GM12892 (cell line): ENCODE measurements at regions not wholly inside any gene's neighbourhood (a gene's known extent, or its start where the extent isn't known, plus 50 kb on each side); places are given as distances from the start of the nearest gene placed in this dataset.
A peak's percentile ranks its signal among the peaks of the same experiment; 100 is the strongest.

Experiments used
- DNase-seq: peaks from one replicate; pipeline ENCODE4 v3.0.0; 2011; ENCODE audit not compliant: insufficient read length
- FAIRE-seq: peaks from 2 replicates; lab custom pipeline; 2011; peaks lifted over from hg19 to GRCh38; lab: Jason Lieb, UNC
- POLR2A ChIP-seq: IDR thresholded peaks from 2 replicates; pipeline ENCODE4 v1.6.1; 2011; ENCODE audit warnings: low read depth, low read length, control low read depth
- POLR2AphosphoS5 ChIP-seq: IDR thresholded peaks from 2 replicates; pipeline ENCODE4 v1.6.1; 2011; ENCODE audit warnings: low read depth, low read length, control low read depth
- TAF1 ChIP-seq: IDR thresholded peaks from 2 replicates; pipeline ENCODE4 v1.6.1; 2011; ENCODE audit warnings: low read depth, mild to moderate bottlenecking, control low read depth, low read length, borderline replicate concordance

DNA sequence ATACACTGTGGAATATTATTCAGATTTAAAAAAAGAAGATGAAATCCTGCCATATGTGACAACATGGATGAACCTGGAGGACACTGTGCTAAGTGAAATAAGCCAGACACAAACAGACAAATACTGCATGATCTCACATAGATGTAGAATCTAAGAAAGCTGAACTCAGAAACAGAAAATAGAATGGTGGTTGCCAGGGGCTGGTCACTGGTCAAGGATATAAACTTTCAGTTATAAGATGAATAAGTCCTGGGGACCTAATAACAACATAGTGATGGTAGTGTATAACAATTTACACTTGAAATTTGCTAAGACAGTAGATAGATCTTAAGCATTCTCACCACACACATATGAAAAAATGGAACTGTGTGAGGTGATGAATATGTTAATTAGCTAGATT lies 161.3 kb upstream of the TMCC3 start:
- TF ChIP-seq POLR2AphosphoS5 (no peak), POLR2A (no peak), TAF1 (no peak)
- FAIRE-seq (no peak), DNase-seq (no peak)

DNA sequence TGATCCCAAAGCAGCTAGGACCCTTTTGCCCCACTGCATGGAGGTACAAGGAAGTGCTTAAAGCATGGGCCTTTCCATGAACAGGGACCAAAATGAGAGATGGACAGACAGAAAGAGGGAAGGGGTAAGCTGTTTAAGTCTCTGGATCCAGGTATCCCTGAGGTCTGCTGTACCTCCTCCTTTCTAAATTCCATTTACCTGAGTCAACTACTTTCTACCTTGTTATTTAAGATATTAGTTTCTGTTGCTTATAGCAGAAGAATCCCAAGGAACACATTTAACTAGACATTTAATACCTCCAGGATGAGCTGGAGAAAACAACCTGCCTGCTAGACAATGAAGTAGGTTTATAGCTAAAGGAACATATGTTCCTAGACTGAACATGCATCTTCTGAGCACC lies 157.6 kb upstream of the TMCC3 start:
- TF ChIP-seq POLR2AphosphoS5 (no peak), POLR2A (no peak), TAF1 (no peak)
- DNase-seq (no peak), FAIRE-seq (no peak)

DNA sequence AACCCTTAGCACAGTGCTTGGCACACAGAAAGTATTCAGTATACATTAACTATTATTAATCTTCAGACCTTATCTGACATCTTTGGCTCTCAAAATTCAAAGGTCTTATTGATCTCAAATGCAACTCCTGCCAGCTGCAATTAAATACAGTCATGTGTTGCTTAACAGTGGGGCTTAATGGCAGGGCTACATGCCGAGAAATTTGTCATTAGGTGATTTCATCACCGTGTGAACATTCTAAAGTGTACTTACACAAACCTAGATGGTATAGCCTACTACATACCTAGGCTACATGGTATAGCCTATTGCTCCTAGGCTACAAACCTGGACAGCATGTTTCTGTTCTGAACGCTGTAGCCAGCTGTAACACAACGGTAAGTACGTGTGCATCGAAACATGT lies 156.3 kb upstream of the TMCC3 start:
- no peak for DNase-seq
- FAIRE-seq: peak; percentile 21
- TF ChIP-seq TAF1 (no peak), POLR2AphosphoS5 (no peak), POLR2A (no peak)

DNA sequence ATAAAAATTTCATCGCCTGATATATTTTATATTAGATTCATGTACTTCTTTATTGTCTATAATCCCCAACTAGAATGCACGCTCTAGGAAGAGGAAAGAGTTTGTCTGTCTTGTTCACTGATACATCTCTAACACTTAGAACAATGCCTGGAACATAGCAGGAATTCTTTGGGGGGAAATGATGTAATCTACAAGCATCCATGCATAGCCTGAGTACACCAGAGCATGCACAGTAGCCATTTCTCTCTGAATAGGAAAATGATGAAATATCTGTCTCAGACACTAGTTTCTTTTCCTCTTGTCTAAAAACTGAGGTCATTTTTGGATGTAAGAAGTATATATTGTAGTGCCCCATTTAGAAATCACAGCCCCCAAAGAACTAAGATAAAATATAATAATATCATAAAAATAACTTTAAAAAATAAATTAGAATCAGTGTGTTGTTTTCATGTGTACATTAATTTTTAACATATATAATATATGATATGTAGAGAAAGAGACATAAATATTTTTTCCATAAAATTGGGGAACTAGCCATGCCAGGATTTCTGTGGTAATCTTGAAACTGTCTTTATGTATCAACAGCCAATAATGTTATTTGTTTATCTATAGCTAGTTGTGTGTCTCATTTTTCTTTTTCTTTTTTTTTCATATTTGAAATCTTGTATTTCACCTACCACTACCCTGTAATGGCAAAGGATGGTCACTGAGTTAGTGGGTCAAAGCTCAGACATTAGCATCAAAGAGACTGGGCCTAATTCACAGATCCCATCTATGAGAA lies 155.6 kb upstream of the TMCC3 start:
- DNase-seq (no peak), FAIRE-seq (no peak)
- TF ChIP-seq POLR2A: no peak
- no peak for TF ChIP-seq POLR2AphosphoS5
- no peak for TF ChIP-seq TAF1

DNA sequence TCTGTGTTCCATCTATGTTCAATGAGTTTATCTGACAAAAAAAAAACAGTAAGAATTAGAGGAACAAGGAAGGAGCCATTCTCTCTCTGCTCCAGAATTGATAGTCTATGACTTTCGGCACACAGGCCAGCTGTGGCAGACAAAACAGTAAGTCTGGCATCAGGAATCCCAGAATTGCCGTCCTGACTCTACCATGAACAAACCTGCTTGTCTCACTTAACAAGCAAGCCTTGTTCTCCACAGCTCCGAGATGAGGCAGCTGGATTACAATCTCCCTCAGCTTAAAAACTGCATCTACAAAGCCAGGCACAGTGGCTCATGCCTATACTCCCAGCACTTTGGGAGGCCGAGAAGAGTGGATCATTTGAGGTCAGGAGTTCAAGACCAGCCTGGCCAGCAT lies 153.6 kb upstream of the TMCC3 start:
- no peak for FAIRE-seq
- DNase-seq: no peak
- TF ChIP-seq TAF1: no peak

DNA sequence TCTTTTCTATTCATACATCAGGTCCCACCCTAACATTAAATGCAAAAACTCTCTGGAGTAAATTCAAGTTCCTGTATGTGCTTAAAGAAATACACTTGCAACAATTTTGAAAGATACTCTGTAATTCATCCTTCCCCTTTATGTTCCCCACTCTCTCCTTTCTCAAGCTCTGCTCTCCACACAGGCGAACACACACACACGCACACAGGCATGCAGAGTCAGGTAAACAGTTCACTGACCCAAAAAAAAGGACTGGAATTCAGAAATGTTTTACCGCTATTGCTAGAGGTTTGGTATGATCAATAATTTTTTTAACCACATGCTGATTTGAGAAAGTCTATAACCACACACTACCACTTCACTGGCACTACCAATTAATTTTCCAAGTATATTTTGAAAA lies 152.4 kb upstream of the TMCC3 start:
- DNase-seq (no peak), FAIRE-seq (no peak)
- TF ChIP-seq TAF1 (no peak), POLR2A (no peak), POLR2AphosphoS5 (no peak)

DNA sequence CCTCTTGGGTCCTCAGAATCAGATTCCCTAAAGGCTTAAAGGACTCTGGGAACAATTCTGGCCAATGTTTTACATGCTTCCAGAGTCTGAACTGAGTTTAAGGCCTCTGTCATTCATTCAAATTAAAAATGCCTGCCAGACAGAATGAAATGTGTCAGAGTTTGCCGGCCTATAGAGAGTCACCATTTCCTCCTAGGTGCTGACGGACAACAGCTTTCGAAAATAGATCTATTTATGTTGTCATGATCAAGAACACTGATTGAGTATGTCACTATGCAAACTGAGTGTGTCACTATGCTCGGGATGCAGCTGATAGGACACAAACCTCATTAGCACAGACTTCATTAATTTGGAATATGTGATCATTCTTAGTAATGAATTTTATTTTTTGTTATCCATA lies 151.4 kb upstream of the TMCC3 start:
- DNase-seq (no peak), FAIRE-seq (no peak)
- no peak for TF ChIP-seq POLR2AphosphoS5
- no peak for TF ChIP-seq POLR2A
- no peak for TF ChIP-seq TAF1

DNA sequence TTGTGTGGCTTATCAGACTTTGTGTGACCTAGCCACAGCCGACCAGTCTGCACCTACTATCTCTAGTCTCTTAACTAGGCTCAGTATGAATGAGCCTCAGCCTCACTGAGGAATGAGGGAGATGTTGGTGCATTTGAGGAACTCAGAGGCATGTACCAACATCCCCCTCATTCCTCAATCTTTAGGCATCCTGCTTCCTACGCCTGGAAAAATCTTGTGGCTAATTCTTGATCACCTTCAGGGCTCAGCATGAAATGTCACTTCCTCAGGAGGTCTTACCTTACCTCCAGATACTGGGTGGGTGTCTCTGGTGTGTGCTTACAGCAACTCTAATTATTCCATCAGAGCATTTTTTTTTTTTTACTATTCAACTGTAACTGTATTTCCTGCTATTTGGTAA lies 148.8 kb upstream of the TMCC3 start:
- TF ChIP-seq POLR2A: no peak
- no peak for TF ChIP-seq POLR2AphosphoS5
- FAIRE-seq: no peak
- no peak for DNase-seq

DNA sequence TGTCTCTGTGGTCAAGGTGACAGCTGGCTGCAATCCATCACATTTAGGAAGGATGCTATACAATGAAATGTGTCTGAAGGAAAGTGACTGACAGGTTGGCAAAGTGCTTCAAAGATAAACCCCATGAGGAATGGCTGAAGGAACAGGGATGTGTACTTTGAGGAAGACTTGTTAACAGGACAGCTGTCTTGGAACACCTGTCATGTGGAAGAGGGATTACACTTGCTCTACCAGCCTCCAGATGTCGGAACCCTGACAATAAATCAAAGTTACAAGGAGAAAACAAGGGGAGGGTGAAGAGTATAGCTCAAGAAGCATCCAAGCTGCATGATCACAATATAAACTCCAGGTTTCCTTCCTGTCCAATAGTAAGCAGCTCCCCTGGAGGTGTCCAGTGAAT lies 147.8 kb upstream of the TMCC3 start:
- DNase-seq: no peak
- FAIRE-seq: peak; percentile 14
- TF ChIP-seq POLR2A (no peak), POLR2AphosphoS5 (no peak)

DNA sequence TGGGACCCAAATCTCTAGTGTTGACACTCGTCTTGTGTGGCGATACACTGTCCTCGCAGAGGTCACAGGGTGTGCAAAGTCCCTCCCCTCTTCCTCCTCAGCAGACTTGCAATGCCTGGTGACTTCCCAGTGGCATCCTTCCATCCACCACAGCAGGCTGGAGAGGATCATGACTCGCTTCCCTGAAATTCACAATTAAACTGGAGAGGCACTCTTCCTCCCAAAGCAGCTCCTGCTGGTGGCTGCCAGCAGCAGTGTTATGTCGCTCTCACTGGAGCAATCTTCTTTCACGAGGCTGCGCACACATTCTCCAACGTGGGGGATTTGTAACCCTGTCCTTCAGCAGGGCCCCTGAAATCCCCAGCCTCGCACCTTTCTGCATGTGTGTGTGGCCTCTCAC lies 145.2 kb upstream of the TMCC3 start:
- DNase-seq (no peak), FAIRE-seq (no peak)
- TF ChIP-seq POLR2A (no peak), POLR2AphosphoS5 (no peak), TAF1 (no peak)

DNA sequence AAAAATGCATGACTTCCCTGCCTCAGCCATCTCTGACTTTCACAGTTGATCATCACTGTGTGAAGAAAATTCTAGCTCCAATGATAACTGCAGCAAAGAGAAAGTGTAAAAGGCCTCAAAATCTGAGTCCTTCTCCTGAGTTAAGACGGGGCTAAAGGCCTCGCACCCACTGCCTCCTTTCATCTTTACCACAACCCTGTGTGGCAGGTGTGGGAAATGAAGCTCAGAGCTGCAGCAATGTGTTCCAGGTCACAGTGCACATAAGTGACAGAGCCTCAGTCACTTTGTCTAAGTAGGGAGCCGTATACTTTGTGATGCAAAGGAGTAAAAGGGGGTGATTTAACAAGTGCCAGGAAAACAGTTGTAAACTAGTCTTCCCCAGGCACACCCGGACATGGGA lies 144.7 kb upstream of the TMCC3 start:
- DNase-seq (no peak), FAIRE-seq (no peak)
- TF ChIP-seq POLR2A: no peak
- no peak for TF ChIP-seq POLR2AphosphoS5
- TF ChIP-seq TAF1: no peak

DNA sequence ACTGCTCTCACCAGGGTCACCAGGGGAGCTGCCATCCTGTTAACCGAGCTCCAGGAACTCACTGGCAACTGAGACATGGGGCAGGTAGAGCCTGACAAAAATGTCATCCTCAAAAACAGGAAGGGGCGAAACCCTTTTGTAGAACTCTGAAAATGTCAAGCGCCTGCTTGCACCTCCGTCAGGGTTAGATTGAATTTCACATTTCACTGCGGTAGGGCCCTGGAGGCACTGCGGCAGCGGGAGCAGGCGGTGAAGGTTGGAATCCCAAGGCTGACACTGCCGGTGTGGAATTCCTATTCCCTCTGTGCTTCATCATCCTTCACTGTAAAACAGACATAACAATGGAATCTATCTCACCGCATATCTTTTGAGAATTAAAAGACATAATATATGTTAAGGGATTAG lies 142.8 kb upstream of the TMCC3 start:
- no peak for DNase-seq
- no peak for TF ChIP-seq POLR2AphosphoS5
- TF ChIP-seq TAF1: no peak
- no peak for TF ChIP-seq POLR2A
- FAIRE-seq: no peak
